Neural progenitor cell (in vitro differentiated cells): ENCODE measurements at regions not wholly inside any gene's neighbourhood (a gene's known extent, or its start where the extent isn't known, plus 50 kb on each side); places are given as distances from the start of the nearest gene placed in this dataset.
"Not testable (repeated sequence)": the region's sequence is repeated elsewhere in the genome, so short reads cannot be mapped to it uniquely, and the experiment has no call there.

Experiments used
- DNase-seq: peaks from one replicate; pipeline ENCODE4 v3.0.0-alpha.2; 2016; ENCODE audit warnings: low spot score
- H2AFZ ChIP-seq: fragments of 200-600 bp; sonication (generic); replicated peaks from 2 replicates; pipeline ENCODE4 v1.6.1; 2016; ENCODE audit warnings: antibody characterized with exemption
- H3F3A ChIP-seq: fragments of 200-600 bp; sonication (generic); 2 replicates; pipeline ENCODE4 v1.6.1; 2016; ENCODE audit warnings: antibody characterized with exemption, low read depth
- H3K27ac ChIP-seq: fragments of 200-600 bp; sonication (generic); 2 replicates; pipeline ENCODE4 v1.5.1; 2016; ENCODE audit warnings: mild to moderate bottlenecking
- H3K27me3 ChIP-seq: fragments of 200-600 bp; sonication (generic); 2 replicates; pipeline ENCODE4 v1.6.1; 2016; ENCODE audit warnings: mild to moderate bottlenecking, moderate library complexity
- H3K36me3 ChIP-seq: fragments of 200-600 bp; sonication (generic); 2 replicates; pipeline ENCODE4 v1.5.1; 2016
- H3K4me1 ChIP-seq: fragments of 200-600 bp; sonication (generic); 2 replicates; pipeline ENCODE4 v1.6.1; 2016; ENCODE audit warnings: mixed run types
- H3K4me2 ChIP-seq: fragments of 200-600 bp; sonication (generic); 2 replicates; pipeline ENCODE4 v1.6.1; 2016
- H3K4me3 ChIP-seq: fragments of 200-600 bp; sonication (generic); 2 replicates; pipeline ENCODE4 v1.5.1; 2016
- H3K79me2 ChIP-seq: fragments of 200-600 bp; sonication (generic); 2 replicates; pipeline ENCODE4 v1.6.1; 2016; ENCODE audit warnings: low read depth
- H3K9ac ChIP-seq: fragments of 200-600 bp; sonication (generic); 2 replicates; pipeline ENCODE4 v1.6.1; 2016
- H3K9me3 ChIP-seq: fragments of 200-600 bp; sonication (generic); 2 replicates; pipeline ENCODE4 v1.5.1; 2016; ENCODE audit warnings: low read depth
- H4K20me1 ChIP-seq: fragments of 200-600 bp; sonication (generic); 2 replicates; pipeline ENCODE4 v1.6.1; 2016; ENCODE audit warnings: low read depth
- H3K27ac Mint-ChIP-seq: 3 replicates; pipeline ENCODE4 v1.8.0; 2021; ENCODE audit warnings: mixed read lengths
- H3K27me3 Mint-ChIP-seq: 2 replicates; pipeline ENCODE4 v1.8.0; 2022; ENCODE audit warnings: low read depth, mild to moderate bottlenecking, inconsistent platforms, moderate library complexity, mixed read lengths; ENCODE audit not compliant: insufficient read depth
- H3K36me3 Mint-ChIP-seq: 3 replicates; pipeline ENCODE4 v1.8.0; 2021; ENCODE audit warnings: mixed read lengths
- H3K4me1 Mint-ChIP-seq: 3 replicates; pipeline ENCODE4 v1.8.0; 2021; ENCODE audit warnings: mixed read lengths
- H3K4me3 Mint-ChIP-seq: 3 replicates; pipeline ENCODE4 v1.8.0; 2021; ENCODE audit warnings: mild to moderate bottlenecking, moderate library complexity, mixed read lengths
- H3K9me3 Mint-ChIP-seq: 3 replicates; pipeline ENCODE4 v1.8.0; 2020; ENCODE audit warnings: mixed read lengths
- CTCF ChIP-seq: fragments of 200-600 bp; sonication (generic); IDR thresholded peaks from 2 replicates; pipeline ENCODE4 v1.5.1; 2017; ENCODE audit warnings: antibody characterized with exemption, mild to moderate bottlenecking
- EZH2 ChIP-seq: fragments of 200-600 bp; sonication (generic); IDR thresholded peaks from 2 replicates; pipeline ENCODE4 v1.6.1; 2017; ENCODE audit warnings: antibody characterized with exemption, mild to moderate bottlenecking, moderate library complexity
- EZH2phosphoT487 ChIP-seq: fragments of 200-600 bp; sonication (generic); IDR thresholded peaks from 2 replicates; pipeline ENCODE4 v1.6.1; 2017; ENCODE audit warnings: antibody characterized with exemption

DNA sequence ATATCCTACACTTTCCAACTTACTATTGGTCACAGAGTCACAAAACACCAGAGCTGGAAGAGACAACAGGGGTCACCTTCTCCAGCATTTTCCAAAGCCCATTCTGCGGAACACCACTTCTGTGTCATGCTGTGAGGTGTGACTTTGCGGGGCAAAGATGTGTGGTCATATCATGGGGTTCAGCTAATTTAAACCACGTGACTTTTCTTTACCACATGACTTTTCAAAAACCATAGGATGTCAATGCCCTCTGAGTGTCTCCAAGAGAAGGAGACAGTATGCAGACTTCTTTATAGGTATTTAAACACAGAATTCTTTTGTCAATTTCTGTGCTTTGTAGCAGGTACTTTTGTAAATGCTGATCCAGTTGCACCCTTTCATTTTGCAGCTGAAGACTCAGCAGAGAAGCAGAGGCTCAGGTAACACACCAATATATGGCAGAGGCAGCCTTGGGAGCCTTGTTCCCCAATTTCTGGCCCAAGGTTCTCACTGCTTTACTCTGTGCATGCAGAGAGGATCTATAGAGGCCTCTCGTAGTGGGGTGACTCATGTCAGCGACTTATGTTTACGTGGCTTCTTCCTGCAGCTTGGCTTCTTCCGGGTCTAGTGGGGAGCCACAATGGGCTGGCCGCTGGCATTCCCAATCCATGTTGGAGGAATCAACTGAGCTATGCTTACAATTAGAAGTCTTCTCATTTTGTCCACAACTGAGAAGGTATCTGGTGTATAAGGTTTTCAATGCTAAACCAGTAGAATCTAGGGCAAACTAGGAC lies 104.0 kb upstream of the RHOBTB1 start:
- Mint-ChIP-seq H3K27me3 (no peaks in the 10 kb centered on the region), H3K27ac (no peak overlapping the region), H3K36me3 (no peaks in the 10 kb centered on the region), H3K9me3 (no peaks in the 10 kb centered on the region), H3K4me1 (no peaks in the 10 kb centered on the region), H3K4me3 (no peak overlapping the region)
- TF ChIP-seq CTCF (no peak), EZH2phosphoT487 (no peak), EZH2 (no peak)
- H3K36me3 ChIP-seq: no peaks in the 10 kb centered on the region
- no peaks in the 10 kb centered on the region for H3F3A ChIP-seq
- no peaks in the 10 kb centered on the region for H4K20me1 ChIP-seq
- H2AFZ ChIP-seq: no peak overlapping the region
- H3K27ac ChIP-seq: no peak overlapping the region
- H3K4me3 ChIP-seq: no peak overlapping the region
- no peaks in the 10 kb centered on the region for H3K79me2 ChIP-seq
- H3K4me1 ChIP-seq: no peaks in the 10 kb centered on the region
- no peak for DNase-seq
- no peaks in the 10 kb centered on the region for H3K9me3 ChIP-seq
- no peak overlapping the region for H3K9ac ChIP-seq
- no peak overlapping the region for H3K4me2 ChIP-seq
- no peaks in the 10 kb centered on the region for H3K27me3 ChIP-seq

DNA sequence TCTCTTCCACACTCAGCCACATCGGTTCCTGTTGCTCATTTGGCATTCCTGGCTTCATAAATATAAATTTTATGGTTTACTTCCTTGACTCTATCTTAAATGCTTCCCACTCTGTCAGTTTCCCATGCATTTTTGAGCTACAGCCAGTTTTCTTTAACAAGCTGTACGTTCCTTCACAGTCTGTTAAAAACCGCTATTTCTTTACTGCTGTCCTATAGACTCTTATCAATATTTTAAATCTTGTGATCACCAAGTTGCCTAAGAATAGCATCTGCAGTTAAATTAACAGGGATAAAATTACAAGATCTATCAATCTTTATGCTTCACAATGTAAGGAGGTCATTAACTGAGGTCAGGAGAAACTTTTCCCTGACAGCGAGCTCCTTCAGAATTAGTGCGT lies 103.1 kb upstream of the RHOBTB1 start:
- Histone ChIP-seq H3K79me2 (no peaks in the 10 kb centered on the region), H3K27me3 (no peaks in the 10 kb centered on the region), H4K20me1 (no peaks in the 10 kb centered on the region), H3K4me2 (no peak overlapping the region), H3K4me1 (no peaks in the 10 kb centered on the region), H2AFZ (no peak overlapping the region), H3K9me3 (no peaks in the 10 kb centered on the region), H3F3A (no peaks in the 10 kb centered on the region), H3K9ac (no peak overlapping the region), H3K4me3 (no peak overlapping the region), H3K27ac (no peak overlapping the region), H3K36me3 (no peaks in the 10 kb centered on the region)
- DNase-seq: no peak
- no peak for TF ChIP-seq CTCF
- no peak for TF ChIP-seq EZH2phosphoT487
- Mint-ChIP-seq H3K4me3 (no peak overlapping the region), H3K9me3 (no peaks in the 10 kb centered on the region), H3K27me3 (no peaks in the 10 kb centered on the region), H3K27ac (no peak overlapping the region), H3K36me3 (no peaks in the 10 kb centered on the region), H3K4me1 (no peaks in the 10 kb centered on the region)

GRCh38 chr10:61045480-61045879 lies 101.5 kb upstream of the RHOBTB1 start:
- H3K27ac Mint-ChIP-seq, H2AFZ ChIP-seq, H3K27ac ChIP-seq, H3K4me3 Mint-ChIP-seq, DNase-seq, H3K9me3 ChIP-seq, H3K4me1 Mint-ChIP-seq, H3K79me2 ChIP-seq, H3F3A ChIP-seq, H3K27me3 Mint-ChIP-seq, H3K4me2 ChIP-seq, H3K9ac ChIP-seq, H3K4me3 ChIP-seq, H3K36me3 Mint-ChIP-seq, H3K27me3 ChIP-seq, H3K9me3 Mint-ChIP-seq, H3K36me3 ChIP-seq, H4K20me1 ChIP-seq, H3K4me1 ChIP-seq: not testable (repeated sequence)

GRCh38 chr10:61042533-61042932 lies 98.5 kb upstream of the RHOBTB1 start:
- no peak overlapping the region for H3K4me2 ChIP-seq
- no peak overlapping the region for H3K9ac ChIP-seq
- no peak overlapping the region for H2AFZ ChIP-seq
- no peaks in the 10 kb centered on the region for H3K36me3 Mint-ChIP-seq
- no peaks in the 10 kb centered on the region for H3F3A ChIP-seq
- no peak for TF ChIP-seq CTCF
- no peak for TF ChIP-seq EZH2phosphoT487
- no peak for TF ChIP-seq EZH2
- no peaks in the 10 kb centered on the region for H3K9me3 ChIP-seq
- no peaks in the 10 kb centered on the region for H3K4me1 ChIP-seq
- no peaks in the 10 kb centered on the region for H3K27me3 Mint-ChIP-seq
- no peak overlapping the region for H3K27ac Mint-ChIP-seq
- no peaks in the 10 kb centered on the region for H3K9me3 Mint-ChIP-seq
- no peaks in the 10 kb centered on the region for H3K4me1 Mint-ChIP-seq
- no peaks in the 10 kb centered on the region for H4K20me1 ChIP-seq
- H3K4me3 ChIP-seq: no peak overlapping the region
- H3K79me2 ChIP-seq: no peaks in the 10 kb centered on the region
- H3K36me3 ChIP-seq: no peaks in the 10 kb centered on the region
- H3K4me3 Mint-ChIP-seq: no peak overlapping the region
- no peak overlapping the region for H3K27ac ChIP-seq
- H3K27me3 ChIP-seq: no peaks in the 10 kb centered on the region
- no peak for DNase-seq
